ENCODE measurements at regions not wholly inside any gene's neighbourhood (a gene's known extent, or its start where the extent isn't known, plus 50 kb on each side); places are given as distances from the start of the nearest gene placed in this dataset.

- TF ChIP-seq CTCF (IDR thresholded peaks at IDR 0.05): no peak
- TF ChIP-seq POLR2AphosphoS5 (IDR thresholded peaks at IDR 0.05): no peak
Measured at GRCh38 chr4:137923494-137923893, 318.7 kb downstream of the SLC7A11 start.

Measured in stomach (tissue), 4 donors.